Spleen (tissue), 11 donors: ENCODE measurements at regions not wholly inside any gene's neighbourhood (a gene's known extent, or its start where the extent isn't known, plus 50 kb on each side); places are given as distances from the start of the nearest gene placed in this dataset.
A peak's percentile ranks its signal among the peaks of the same experiment; 100 is the strongest.

Experiments
- DNase-seq: peaks from one replicate; pipeline ENCODE4 v3.0.0-alpha.2; 2020
- H3K27ac ChIP-seq, 8 donors: fragments of 200-600 bp; sonication (generic) in 7 of 8; 1 replicate in 4 of 8; 2 replicates in 4 of 8; pipeline versions ENCODE4 v1.5.0 to v1.8.0; 2016 to 2021; ENCODE audit warnings: inconsistent platforms in 4 of 8, mild to moderate bottlenecking in 4 of 8, moderate library complexity in 1 of 8
- H3K27me3 ChIP-seq, 7 donors: fragments of 200-600 bp; sonication (generic) in 6 of 7; replicated peaks in 1 of 7; 1 replicate in 4 of 7; 2 replicates in 3 of 7; pipeline versions ENCODE4 v1.5.0 to v1.8.0; 2016 to 2021; ENCODE audit warnings: inconsistent platforms in 3 of 7, mild to moderate bottlenecking in 1 of 7
- H3K36me3 ChIP-seq, 6 donors: fragments of 200-600 bp; sonication (generic) in 5 of 6; 1 replicate in 4 of 6; 2 replicates in 2 of 6; pipeline versions ENCODE4 v1.5.0 to v1.8.0; 2016 to 2021; ENCODE audit warnings: inconsistent platforms in 2 of 6
- H3K4me1 ChIP-seq, 6 donors: fragments of 200-600 bp; sonication (generic) in 5 of 6; 1 replicate in 3 of 6; 2 replicates in 3 of 6; pipeline versions ENCODE4 v1.5.0 to v1.8.0; 2016 to 2021; ENCODE audit warnings: inconsistent platforms in 3 of 6
- H3K4me3 ChIP-seq, 8 donors: fragments of 200-600 bp; sonication (generic) in 7 of 8; 1 replicate in 4 of 8; 2 replicates in 4 of 8; pipeline versions ENCODE4 v1.5.0 to v1.8.0; 2016 to 2021; ENCODE audit warnings: inconsistent platforms in 4 of 8, mild to moderate bottlenecking in 4 of 8, moderate library complexity in 2 of 8
- H3K9me3 ChIP-seq, 8 donors: fragments of 200-600 bp; sonication (generic) in 7 of 8; 1 replicate in 4 of 8; 2 replicates in 4 of 8; pipeline versions ENCODE4 v1.5.0 to v1.8.0; 2016 to 2021; ENCODE audit warnings: inconsistent platforms in 4 of 8
- POLR2A ChIP-seq, 3 donors: fragments of 450-650 bp; IDR thresholded peaks; one replicate each; pipeline ENCODE4 v1.5.1; 2017; ENCODE audit warnings: antibody characterized with exemption in 3 of 3, mild to moderate bottlenecking in 1 of 3
- POLR2AphosphoS5 ChIP-seq, 3 donors: sonication (generic); formaldehyde crosslinking; IDR thresholded peaks; one replicate each; pipeline ENCODE4 v1.5.1; 2017; ENCODE audit warnings: antibody characterized with exemption in 3 of 3
- WGBS, 5 donors: extraction: QIAGEN DNeasy Blood & Tissue Kit in 3 of 5; methylation state at CpG; one replicate each; pipeline versions ENCODE4 v1.1.5 to v1.1.7; 2013 to 2018; 5-methylcytosine and 5-hydroxymethylcytosine counted together
- intact Hi-C: fragments of 100-400 bp; cut with DNase I; formaldehyde crosslinking; loops from one replicate; pipeline ENCODE4 v1.15.0; 2023; ENCODE audit warnings: low total_unique reads
- TF ChIP-seq, protein P1 (sequence below), 11 experiments: fragments of 200-600 bp in 7 of 11; fragments of 450-650 bp in 4 of 11; sonication (generic) in 4 of 11; IDR thresholded peaks in 8 of 11; conservative IDR thresholded peaks in 3 of 11; 1 replicate in 7 of 11; 2 replicates in 4 of 11; pipeline versions ENCODE4 v1.4.0 to v1.8.0; 2016 to 2021; ENCODE audit warnings: antibody characterized with exemption in 11 of 11, inconsistent platforms in 4 of 11, mild to moderate bottlenecking in 1 of 11
- donor health status: healthy with polysubstance abuse.
- donor health status: DM: no; HTN: no; CAD: no; lungs with moderate emphysema.
- donor health status: DM: no; HTN: no; CAD: no.
- donor health status: Bipolar disorder and iron deficiency.
- donor health status: healthy.
- donor health status: DM: no; HTN: no; CAD: no.
- donor health status: DM: yes; HTN: yes; CAD: no.

DNA sequence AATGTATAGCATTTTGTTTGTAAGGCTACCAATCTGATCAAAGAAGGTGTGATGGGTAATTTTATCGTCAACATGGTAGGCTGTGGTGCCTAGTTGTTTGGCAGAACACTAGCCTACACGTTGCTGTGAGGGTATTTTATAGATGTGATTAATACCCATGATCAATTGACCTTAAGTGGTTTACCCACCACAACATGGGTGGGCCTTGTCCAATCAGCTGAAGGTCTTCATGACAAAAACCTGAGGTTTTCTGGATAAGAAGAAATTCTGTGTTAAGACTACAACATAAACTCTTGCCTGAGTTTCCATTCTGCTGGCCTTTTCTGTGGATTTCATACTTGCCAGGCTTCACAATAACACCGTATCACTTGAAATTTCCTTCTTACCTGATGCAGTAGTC lies 131.8 kb upstream of the PPP1R3A start:
- WGBS, 5 donors, result 81 to 92% (median 86%) methylated on average over 3 of the region's 3 CpGs
- Histone ChIP-seq H3K36me3 (no peaks in the 10 kb centered on the region), H3K9me3 (no peaks in the 10 kb centered on the region), H3K4me1 (peaks cover 0 to 34% (median 16%) of the 10 kb centered on the region in 6 donors), H3K27me3 (no peaks in the 10 kb centered on the region), H3K4me3 (no peak overlapping the region), H3K27ac (no peak overlapping the region)
- TF ChIP-seq POLR2A (IDR thresholded peaks at IDR 0.05) (no peak), POLR2AphosphoS5 (IDR thresholded peaks at IDR 0.05) (no peak)
- TF ChIP-seq, protein P1, sequence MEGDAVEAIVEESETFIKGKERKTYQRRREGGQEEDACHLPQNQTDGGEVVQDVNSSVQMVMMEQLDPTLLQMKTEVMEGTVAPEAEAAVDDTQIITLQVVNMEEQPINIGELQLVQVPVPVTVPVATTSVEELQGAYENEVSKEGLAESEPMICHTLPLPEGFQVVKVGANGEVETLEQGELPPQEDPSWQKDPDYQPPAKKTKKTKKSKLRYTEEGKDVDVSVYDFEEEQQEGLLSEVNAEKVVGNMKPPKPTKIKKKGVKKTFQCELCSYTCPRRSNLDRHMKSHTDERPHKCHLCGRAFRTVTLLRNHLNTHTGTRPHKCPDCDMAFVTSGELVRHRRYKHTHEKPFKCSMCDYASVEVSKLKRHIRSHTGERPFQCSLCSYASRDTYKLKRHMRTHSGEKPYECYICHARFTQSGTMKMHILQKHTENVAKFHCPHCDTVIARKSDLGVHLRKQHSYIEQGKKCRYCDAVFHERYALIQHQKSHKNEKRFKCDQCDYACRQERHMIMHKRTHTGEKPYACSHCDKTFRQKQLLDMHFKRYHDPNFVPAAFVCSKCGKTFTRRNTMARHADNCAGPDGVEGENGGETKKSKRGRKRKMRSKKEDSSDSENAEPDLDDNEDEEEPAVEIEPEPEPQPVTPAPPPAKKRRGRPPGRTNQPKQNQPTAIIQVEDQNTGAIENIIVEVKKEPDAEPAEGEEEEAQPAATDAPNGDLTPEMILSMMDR (IDR thresholded peaks at IDR 0.05 in 8 of 11, conservative IDR thresholded peaks at IDR 0.05 in 3 of 11), result no peak
- no peak for DNase-seq
- intact Hi-C loops, result no loop called here

DNA sequence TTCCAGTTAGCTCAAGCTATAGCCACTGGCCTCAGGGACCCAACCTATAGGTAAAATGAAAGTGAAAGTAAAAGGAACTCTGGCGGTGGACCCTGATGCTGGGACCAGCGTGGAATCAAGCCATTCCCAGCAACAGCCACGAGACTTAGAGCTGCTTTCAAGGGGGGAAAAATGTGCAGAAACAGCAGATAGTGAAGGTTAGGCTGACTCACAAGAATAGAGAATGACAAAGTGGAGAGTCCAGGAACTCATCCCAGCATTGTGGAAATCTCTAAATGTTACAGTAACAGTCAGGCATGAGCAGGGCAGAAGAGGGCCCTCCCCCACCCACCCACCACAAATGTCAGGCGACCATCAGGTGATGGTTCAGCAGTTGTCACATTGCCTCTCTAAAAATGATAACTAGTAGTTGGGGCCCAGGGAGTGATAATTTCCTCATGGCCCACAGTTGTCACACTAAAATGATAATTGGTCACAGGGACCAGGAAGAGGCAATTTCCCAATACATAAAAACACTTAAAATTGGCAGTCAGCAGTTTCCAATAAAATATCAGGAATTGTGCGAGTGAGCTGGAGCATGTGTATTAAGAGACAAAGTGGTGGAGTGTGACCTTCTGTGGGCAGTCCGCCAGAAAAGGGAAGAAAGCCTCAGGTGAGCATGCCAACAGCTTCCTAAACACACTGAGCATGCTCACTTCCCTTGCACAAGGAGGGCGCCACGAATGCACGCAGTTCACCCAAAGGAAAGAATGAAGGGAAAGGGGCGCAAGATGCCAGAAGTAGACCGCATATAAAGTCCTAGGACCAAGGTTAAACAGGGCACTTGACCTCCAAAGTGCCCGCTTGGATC lies 129.8 kb upstream of the PPP1R3A start:
- no peak for DNase-seq
- Histone ChIP-seq H3K27me3 (no peaks in the 10 kb centered on the region), H3K4me1 (peaks cover 0 to 34% (median 16%) of the 10 kb centered on the region in 6 donors), H3K27ac (no peak overlapping the region), H3K4me3 (peak overlapping the region in 5 of 8 donors; percentile 1 to 57 (median 14)), H3K9me3 (no peaks in the 10 kb centered on the region), H3K36me3 (no peaks in the 10 kb centered on the region)
- intact Hi-C loops, result no loop called here
- 68 to 78% (median 75%) methylated on average over 12 of the region's 12 CpGs for WGBS, 5 donors
- TF ChIP-seq POLR2AphosphoS5 (IDR thresholded peaks at IDR 0.05) (no peak), POLR2A (IDR thresholded peaks at IDR 0.05) (no peak)
- TF ChIP-seq, protein P1 (IDR thresholded peaks at IDR 0.05 in 8 of 11, conservative IDR thresholded peaks at IDR 0.05 in 3 of 11), result no peak

DNA sequence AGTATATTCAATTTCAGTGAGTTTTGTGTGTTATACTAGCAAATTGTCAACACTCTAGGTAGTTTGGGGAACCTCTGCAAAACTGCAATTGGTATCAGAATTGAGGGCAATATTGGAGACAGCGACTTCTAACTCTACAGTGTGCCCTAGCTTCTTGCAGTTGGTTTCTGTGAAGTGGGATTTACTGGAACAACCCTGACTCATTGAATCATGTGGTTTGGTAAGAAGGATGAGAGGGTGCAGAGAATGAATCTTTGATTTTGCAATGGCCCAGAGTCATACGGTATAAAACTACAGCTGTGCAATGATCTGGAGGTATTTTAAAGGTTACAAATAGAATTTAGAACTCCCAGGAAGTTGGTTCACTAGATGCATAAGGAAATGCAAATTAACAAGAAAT lies 129.1 kb upstream of the PPP1R3A start:
- no peak for DNase-seq
- intact Hi-C loops, result no loop called here
- TF ChIP-seq, protein P1 (IDR thresholded peaks at IDR 0.05 in 8 of 11, conservative IDR thresholded peaks at IDR 0.05 in 3 of 11), result no peak
- no peak for TF ChIP-seq POLR2AphosphoS5 (IDR thresholded peaks at IDR 0.05)
- TF ChIP-seq POLR2A (IDR thresholded peaks at IDR 0.05), result no peak
- 54 to 77% (median 65%) methylated on average over 2 of the region's 2 CpGs for WGBS, 5 donors
- H3K4me3 ChIP-seq, result peak overlapping the region in 3 of 8 donors; percentile 4 to 57 (median 21)
- H3K9me3 ChIP-seq, result no peaks in the 10 kb centered on the region
- H3K36me3 ChIP-seq, result no peaks in the 10 kb centered on the region
- H3K27me3 ChIP-seq, result no peaks in the 10 kb centered on the region
- H3K27ac ChIP-seq, result no peak overlapping the region
- peaks cover 0 to 33% (median 15%) of the 10 kb centered on the region in 6 donors for H3K4me1 ChIP-seq

DNA sequence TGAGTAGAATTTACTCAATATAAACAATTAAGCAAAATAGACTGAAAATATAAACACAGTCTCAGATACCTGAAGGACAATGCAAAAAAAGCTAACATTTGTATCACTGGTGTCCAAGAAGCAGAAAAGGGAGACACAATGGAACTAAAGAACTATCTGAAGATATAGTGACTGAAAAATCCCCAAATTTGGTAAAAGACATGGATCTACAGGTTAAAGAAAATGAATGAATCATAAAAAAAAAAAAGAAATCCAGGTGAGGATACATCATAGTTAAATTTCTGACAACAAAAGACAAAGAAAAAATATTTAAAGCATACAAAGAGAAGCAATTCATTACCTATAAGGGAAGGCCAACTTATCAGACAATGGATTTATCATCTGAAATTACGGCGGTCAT lies 114.7 kb upstream of the PPP1R3A start:
- WGBS, 5 donors, result 94 to 100% (median 98%) methylated on average over 2 of the region's 2 CpGs
- intact Hi-C loops, result no loop called here
- no peak for TF ChIP-seq POLR2AphosphoS5 (IDR thresholded peaks at IDR 0.05)
- no peak for TF ChIP-seq POLR2A (IDR thresholded peaks at IDR 0.05)
- TF ChIP-seq, protein P1 (IDR thresholded peaks at IDR 0.05 in 8 of 11, conservative IDR thresholded peaks at IDR 0.05 in 3 of 11), result no peak
- H3K27ac ChIP-seq, result no peak overlapping the region
- no peak overlapping the region for H3K4me3 ChIP-seq
- H3K36me3 ChIP-seq, result no peaks in the 10 kb centered on the region
- no peaks in the 10 kb centered on the region for H3K4me1 ChIP-seq
- H3K9me3 ChIP-seq, result no peaks in the 10 kb centered on the region
- H3K27me3 ChIP-seq, result no peaks in the 10 kb centered on the region
- DNase-seq, result no peak
